ENCODE measurements at regions not wholly inside any gene's neighbourhood (a gene's known extent, or its start where the extent isn't known, plus 50 kb on each side); places are given as distances from the start of the nearest gene placed in this dataset.

- intact Hi-C loops (cut with micrococcal nuclease) = no loop called here
- TF ChIP-seq CHD1 (IDR thresholded peaks at IDR 0.05; ENCODE audit: low read depth, low read length) (no peak), MAFK (IDR thresholded peaks at IDR 0.05; ENCODE audit: low read depth, low read length) (no peak), RFX5 (IDR thresholded peaks at IDR 0.05; ENCODE audit: low read depth, low read length) (no peak)
- TF ChIP-seq, protein P1, sequence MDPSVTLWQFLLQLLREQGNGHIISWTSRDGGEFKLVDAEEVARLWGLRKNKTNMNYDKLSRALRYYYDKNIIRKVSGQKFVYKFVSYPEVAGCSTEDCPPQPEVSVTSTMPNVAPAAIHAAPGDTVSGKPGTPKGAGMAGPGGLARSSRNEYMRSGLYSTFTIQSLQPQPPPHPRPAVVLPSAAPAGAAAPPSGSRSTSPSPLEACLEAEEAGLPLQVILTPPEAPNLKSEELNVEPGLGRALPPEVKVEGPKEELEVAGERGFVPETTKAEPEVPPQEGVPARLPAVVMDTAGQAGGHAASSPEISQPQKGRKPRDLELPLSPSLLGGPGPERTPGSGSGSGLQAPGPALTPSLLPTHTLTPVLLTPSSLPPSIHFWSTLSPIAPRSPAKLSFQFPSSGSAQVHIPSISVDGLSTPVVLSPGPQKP (IDR thresholded peaks at IDR 0.05; ENCODE audit: borderline replicate concordance, low read depth, low read length) = no peak
Measured at GRCh38 chr4:107253090-107253489, 217.0 kb upstream of the DKK2 start.

More at GRCh38 chr4:107253090-107253489, 217.0 kb upstream of the DKK2 start:
- no peak overlapping the region for H3K23ac ChIP-seq (ENCODE audit: low read depth, low read length)
- no peak overlapping the region for H4K91ac ChIP-seq (ENCODE audit: insufficient read depth, low read depth, low read length)
- no peak for ATAC-seq (ENCODE audit: low read depth)
- no peak overlapping the region for H2AFZ ChIP-seq (replicated peaks; ENCODE audit: low read length, poor library complexity)
- no peaks in the 10 kb centered on the region for H3K79me1 ChIP-seq (ENCODE audit: low read depth in 1 of 2, low read length in 2 of 2)
- in situ Hi-C loops (cut with MboI; ENCODE audit: low sequenced_read_pairs) = no loop called here
- H3K4me3 ChIP-seq (ENCODE audit: insufficient read depth, low read depth, low read length) = no peak overlapping the region
- dilution Hi-C loops (cut with HindIII; ENCODE audit: low sequenced_read_pairs, unreplicated experiment) = no loop called here
- no peak overlapping the region for H2AK9ac ChIP-seq (replicated peaks; ENCODE audit: low read depth, low read length, poor library complexity)
- no peaks in the 10 kb centered on the region for H3K9me3 ChIP-seq (ENCODE audit: control insufficient read depth, insufficient read depth, low read length)
- no peaks in the 10 kb centered on the region for H3K4me1 ChIP-seq (ENCODE audit: control insufficient read depth, insufficient read depth, low read length)
- H3K9ac ChIP-seq (ENCODE audit: low read depth, low read length) = no peak overlapping the region
- H3K4ac ChIP-seq (ENCODE audit: low read depth, low read length) = no peak overlapping the region
- H3K56ac ChIP-seq (ENCODE audit: extremely low read depth, insufficient read depth, low read length) = no peak overlapping the region
- no peaks in the 10 kb centered on the region for H4K20me1 ChIP-seq (ENCODE audit: insufficient read depth, low read length)
- no peaks in the 10 kb centered on the region for H3K27me3 ChIP-seq (ENCODE audit: control insufficient read depth, insufficient read depth, low read length)
- H3K14ac ChIP-seq (replicated peaks; ENCODE audit: low read depth, low read length) = no peak overlapping the region
- no peak overlapping the region for H4K8ac ChIP-seq (ENCODE audit: low read depth in 2 of 2, low read length in 2 of 2)
- no peak overlapping the region for H2BK5ac ChIP-seq (ENCODE audit: low read depth, low read length, poor library complexity, severe bottlenecking)
- no CpG with 5 or more reads among the region's 4 CpGs for WGBS, 2 experiments (ENCODE audit: extremely low coverage in 2 of 2, insufficient read length in 1 of 2)
- H3K9me1 ChIP-seq (ENCODE audit: insufficient read depth, low read length) = no peaks in the 10 kb centered on the region
- no peak overlapping the region for H2BK15ac ChIP-seq (ENCODE audit: low read depth, low read length)
- H3K36me3 ChIP-seq (ENCODE audit: control insufficient read depth, insufficient read depth, low read length) = no peaks in the 10 kb centered on the region
- no peak overlapping the region for H2BK20ac ChIP-seq (ENCODE audit: low read depth, low read length)
- no peak overlapping the region for H3K27ac ChIP-seq (ENCODE audit: insufficient read depth, low read length)
- BruUV-seq (replicated peaks) = no TSS peak
- H4K5ac ChIP-seq (ENCODE audit: low read depth, low read length) = no peak overlapping the region
- H3K18ac ChIP-seq (ENCODE audit: low read depth, low read length) = no peak overlapping the region
- H2BK120ac ChIP-seq (ENCODE audit: low read depth, low read length) = no peak overlapping the region
- POLR2A ChIA-PET (ENCODE audit: unreplicated experiment) = no interaction called here
- CTCF ChIA-PET = interaction anchor here (1.0 kb wide), 1 partner anchor 13 kb away, joined by 3 read pairs; no protein-coding TSS in a partner anchor
- no peak for DNase-seq
- no peak overlapping the region for H3K4me2 ChIP-seq (ENCODE audit: low read depth, low read length)
- H2AK5ac ChIP-seq (ENCODE audit: low read depth, low read length) = no peak overlapping the region
